ENCODE measurements at regions not wholly inside any gene's neighbourhood (a gene's known extent, or its start where the extent isn't known, plus 50 kb on each side); places are given as distances from the start of the nearest gene placed in this dataset.
"Not testable (repeated sequence)": the region's sequence is repeated elsewhere in the genome, so short reads cannot be mapped to it uniquely, and the experiment has no call there.

- 93 to 98% methylated on average over 2 of the region's 2 CpGs for WGBS, 2 donors
These were observed 88.2 kb upstream of the PHACTR1 start for GRCh38 chr6:12628327-12628726.

GRCh38 chr6:12633746-12634145 is 82.8 kb upstream of the PHACTR1 start:
- intact Hi-C loops (cut with DNase I; ENCODE audit: low total_unique reads); DNase-seq; H3K36me3 ChIP-seq (ENCODE audit: low read depth, missing control alignments); H3K9me3 ChIP-seq; H3K27ac ChIP-seq; H3K4me3 ChIP-seq; H3K27me3 ChIP-seq; H3K4me1 ChIP-seq: not testable (repeated sequence)
- WGBS, 2 donors: 82 to 84% methylated on average over 1 of the region's 1 CpG

More at GRCh38 chr6:12628327-12628726, 88.2 kb upstream of the PHACTR1 start:
- intact Hi-C loops (cut with DNase I; ENCODE audit: low total_unique reads): no loop called here
- Histone ChIP-seq H3K36me3 (ENCODE audit: low read depth, missing control alignments) (no peaks in the 10 kb centered on the region), H3K4me1 (no peaks in the 10 kb centered on the region), H3K27ac (no peak overlapping the region), H3K9me3 (no peaks in the 10 kb centered on the region), H3K4me3 (no peak overlapping the region), H3K27me3 (no peaks in the 10 kb centered on the region)
- TF ChIP-seq CTCF (IDR thresholded peaks at IDR 0.05) (no peak), POLR2A (IDR thresholded peaks at IDR 0.05) (no peak)
- no peak for DNase-seq

GRCh38 chr6:12635375-12635774 is 81.2 kb upstream of the PHACTR1 start:
- Histone ChIP-seq H3K27me3 (no peaks in the 10 kb centered on the region), H3K9me3 (no peaks in the 10 kb centered on the region), H3K36me3 (ENCODE audit: low read depth, missing control alignments) (no peaks in the 10 kb centered on the region), H3K4me1 (no peaks in the 10 kb centered on the region), H3K27ac (no peak overlapping the region), H3K4me3 (no peak overlapping the region)
- no peak for TF ChIP-seq CTCF (IDR thresholded peaks at IDR 0.05)
- TF ChIP-seq POLR2A (IDR thresholded peaks at IDR 0.05): no peak
- WGBS, 2 donors: 78 to 79% methylated on average over 2 of the region's 2 CpGs
- no peak for DNase-seq
- intact Hi-C loops (cut with DNase I; ENCODE audit: low total_unique reads): no loop called here

GRCh38 chr6:12635813-12636212 is 80.8 kb upstream of the PHACTR1 start:
- intact Hi-C loops (cut with DNase I; ENCODE audit: low total_unique reads): no loop called here
- H3K27ac ChIP-seq: no peak overlapping the region
- WGBS, 2 donors: 49 to 57% methylated on average over 3 of the region's 3 CpGs
- H3K4me1 ChIP-seq: no peaks in the 10 kb centered on the region
- H3K4me3 ChIP-seq: no peak overlapping the region
- no peaks in the 10 kb centered on the region for H3K9me3 ChIP-seq
- H3K27me3 ChIP-seq: no peaks in the 10 kb centered on the region
- no peaks in the 10 kb centered on the region for H3K36me3 ChIP-seq (ENCODE audit: low read depth, missing control alignments)
- TF ChIP-seq POLR2A (IDR thresholded peaks at IDR 0.05) (no peak), CTCF (IDR thresholded peaks at IDR 0.05) (no peak)
- no peak for DNase-seq

- Histone ChIP-seq H3K9me3 (no peaks in the 10 kb centered on the region), H3K27ac (no peak overlapping the region), H3K36me3 (ENCODE audit: low read depth, missing control alignments) (no peaks in the 10 kb centered on the region), H3K4me3 (no peak overlapping the region), H3K4me1 (no peaks in the 10 kb centered on the region), H3K27me3 (no peaks in the 10 kb centered on the region)
- WGBS, 2 donors: 76 to 78% methylated on average over 3 of the region's 3 CpGs
- intact Hi-C loops (cut with DNase I; ENCODE audit: low total_unique reads): no loop called here
- no peak for TF ChIP-seq POLR2A (IDR thresholded peaks at IDR 0.05)
- TF ChIP-seq CTCF (IDR thresholded peaks at IDR 0.05): peak in 1 of 3 experiments; percentile 12
- DNase-seq: no peak
These were observed 80.2 kb upstream of the PHACTR1 start for GRCh38 chr6:12636336-12636735.

Data from testis (tissue), 2 donors.